ENCODE measurements at regions not wholly inside any gene's neighbourhood (a gene's known extent, or its start where the extent isn't known, plus 50 kb on each side); places are given as distances from the start of the nearest gene placed in this dataset.

GRCh38 chr9:107721705-107722245, 232.2 kb upstream of the KLF4 start:
- ATAC-seq (no peak), DNase-seq (ENCODE audit: low spot score) (no peak), FAIRE-seq (no peak)
- Histone ChIP-seq H3K36me3 (replicated peaks in 1 of 2; ENCODE audit: control insufficient read depth in 1 of 2, insufficient read depth in 2 of 2, low read length in 2 of 2) (no peaks in the 10 kb centered on the region), H3K4me2 (ENCODE audit: low read depth, low read length) (no peak overlapping the region), H4K20me1 (ENCODE audit: insufficient read depth, low read length) (no peaks in the 10 kb centered on the region), H3K27me3 (ENCODE audit: control insufficient read depth in 1 of 2, insufficient read depth in 2 of 2, low read length in 2 of 2) (0 out of 5 replicates have a peak, but pooled peaks cover 0 to 3% of the 10 kb centered on the region in 2 experiments), H3K4me1 (ENCODE audit: insufficient read depth, low read length) (no peaks in the 10 kb centered on the region), H3K9ac (ENCODE audit: insufficient read depth, low read depth, low read length) (no peak overlapping the region), H3K27ac (ENCODE audit: extremely low read length, insufficient read depth, low read length) (no peak overlapping the region), H2AFZ (ENCODE audit: low read length) (no peak overlapping the region), H3K9me3 (ENCODE audit: low read length) (no peaks in the 10 kb centered on the region), H3K4me3 (replicated peaks in 1 of 3; ENCODE audit: insufficient read depth in 1 of 3, low read depth in 2 of 3, low read length in 3 of 3) (no peak overlapping the region), H3K79me2 (ENCODE audit: insufficient read depth, low read length) (no peaks in the 10 kb centered on the region)
- intact Hi-C loops (cut with micrococcal nuclease; ENCODE audit: unreplicated experiment) (no loop called here), in situ Hi-C loops (cut with HindIII; ENCODE audit: extremely low pct_ligation_motif_present, low pct_unique_long_range_greater_than_20kb) (no loop called here)
- BruUV-seq (replicated peaks), result no TSS peak
- ChIA-PET CTCF (ENCODE audit: low intra/inter-chr PET ratio, low total read pairs) (no interaction called here), POLR2A (no interaction called here)
- WGBS (ENCODE audit: low lambda C conversion rate), result 27% methylated on average over 5 of the region's 5 CpGs
- TF ChIP-seq NFATC3 (CRISPR knock-in tag; IDR thresholded peaks at IDR 0.05) (no peak), JDP2 (CRISPR knock-in tag; IDR thresholded peaks at IDR 0.05; ENCODE audit: borderline replicate concordance) (no peak), MAFG (CRISPR knock-in tag; IDR thresholded peaks at IDR 0.05) (no peak), XBP1 (CRISPR knock-in tag; IDR thresholded peaks at IDR 0.05) (no peak)

- CTCF ChIA-PET (ENCODE audit: low intra/inter-chr PET ratio, low total read pairs), result no interaction called here
- TF ChIP-seq ZNF792 (CRISPR knock-in tag; IDR thresholded peaks at IDR 0.05) (no peak), ZNF230 (CRISPR knock-in tag; IDR thresholded peaks at IDR 0.05) (no peak), ZBTB40 (IDR thresholded peaks at IDR 0.05) (no peak), ZBTB40 (CRISPR knock-in tag; IDR thresholded peaks at IDR 0.05) (no peak), ZNF343 (CRISPR knock-in tag; IDR thresholded peaks at IDR 0.05) (no peak), CREBL2 (CRISPR knock-in tag; IDR thresholded peaks at IDR 0.05; ENCODE audit: borderline replicate concordance) (no peak), NR2F1 (CRISPR knock-in tag; IDR thresholded peaks at IDR 0.05) (no peak)
Observed at GRCh38 chr9:107720501-107720900, 230.9 kb upstream of the KLF4 start.

More at GRCh38 chr9:107720501-107720900, 230.9 kb upstream of the KLF4 start:
- no peaks in the 10 kb centered on the region for H4K20me1 ChIP-seq (ENCODE audit: insufficient read depth, low read length)
- no peak overlapping the region for H3K27ac ChIP-seq (ENCODE audit: extremely low read length, insufficient read depth, low read length)
- no TSS peak for BruUV-seq (replicated peaks)
- no peak overlapping the region for H2AFZ ChIP-seq (ENCODE audit: low read length)
- DNase-seq (ENCODE audit: low spot score) (no peak), FAIRE-seq (no peak), ATAC-seq (no peak)
- intact Hi-C loops (cut with micrococcal nuclease; ENCODE audit: unreplicated experiment), result no loop called here
- H3K9me3 ChIP-seq (ENCODE audit: low read length), result no peaks in the 10 kb centered on the region
- no peaks in the 10 kb centered on the region for H3K36me3 ChIP-seq (replicated peaks in 1 of 2; ENCODE audit: control insufficient read depth in 1 of 2, insufficient read depth in 2 of 2, low read length in 2 of 2)
- H3K4me1 ChIP-seq (ENCODE audit: insufficient read depth, low read length), result no peaks in the 10 kb centered on the region
- 0 out of 5 replicates have a peak, but pooled peaks cover 0 to 3% of the 10 kb centered on the region in 2 experiments for H3K27me3 ChIP-seq (ENCODE audit: control insufficient read depth in 1 of 2, insufficient read depth in 2 of 2, low read length in 2 of 2)
- no peak overlapping the region for H3K4me2 ChIP-seq (ENCODE audit: low read depth, low read length)
- POLR2A ChIA-PET, result no interaction called here
- no peak overlapping the region for H3K9ac ChIP-seq (ENCODE audit: insufficient read depth, low read depth, low read length)
- 21% methylated on average over 2 of the region's 2 CpGs for WGBS (ENCODE audit: low lambda C conversion rate)
- H3K4me3 ChIP-seq (replicated peaks in 1 of 3; ENCODE audit: insufficient read depth in 1 of 3, low read depth in 2 of 3, low read length in 3 of 3), result no peak overlapping the region
- no peaks in the 10 kb centered on the region for H3K79me2 ChIP-seq (ENCODE audit: insufficient read depth, low read length)
- in situ Hi-C loops (cut with HindIII; ENCODE audit: extremely low pct_ligation_motif_present, low pct_unique_long_range_greater_than_20kb), result no loop called here

Data from HepG2 (cell line).